ENCODE measurements at regions not wholly inside any gene's neighbourhood (a gene's known extent, or its start where the extent isn't known, plus 50 kb on each side); places are given as distances from the start of the nearest gene placed in this dataset.

DNA sequence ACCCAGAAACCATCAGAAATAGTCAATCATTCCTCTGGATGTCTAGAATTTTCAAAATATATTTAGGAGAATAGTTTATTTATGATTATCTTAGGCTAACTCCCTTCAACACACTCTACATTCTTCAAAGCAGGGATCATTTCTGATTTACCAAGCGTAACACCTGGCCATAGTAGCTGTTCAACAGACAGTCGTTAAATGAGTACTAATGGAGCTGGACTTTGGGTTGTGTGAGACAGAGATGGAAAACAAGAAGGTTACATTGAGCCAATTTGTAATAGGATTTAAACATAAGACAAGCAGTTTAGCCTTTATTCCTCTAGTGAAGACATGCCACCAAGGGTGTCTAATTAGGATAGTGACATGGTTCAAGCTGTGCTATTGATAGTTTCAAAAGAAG, 129.2 kb upstream of the ANO3 start:
- no peak for DNase-seq

- no peak for DNase-seq
Observed at GRCh38 chr11:26204101-26204500, 127.8 kb upstream of the ANO3 start.

DNA sequence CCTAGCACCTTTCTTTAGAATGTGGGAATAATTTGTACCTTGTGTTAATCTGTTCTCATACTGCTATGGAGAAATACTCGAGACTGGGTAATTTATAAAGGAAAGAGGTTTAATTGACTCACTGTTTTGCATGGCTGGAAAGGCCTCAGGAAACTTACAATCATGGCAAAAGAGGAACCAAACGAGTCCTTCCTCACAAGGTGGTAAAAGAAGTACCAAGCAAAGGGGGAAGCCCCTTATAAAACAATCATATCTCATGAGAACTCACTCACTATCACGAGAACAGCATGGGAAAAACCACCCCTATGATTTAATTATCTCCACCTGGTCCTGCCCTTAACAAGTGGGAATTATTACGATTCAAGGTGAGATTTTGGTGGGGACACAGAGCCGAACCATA, 127.1 kb upstream of the ANO3 start:
- no peak for DNase-seq

- DNase-seq = no peak
Observed at GRCh38 chr11:26219183-26220117, 112.5 kb upstream of the ANO3 start.

DNA sequence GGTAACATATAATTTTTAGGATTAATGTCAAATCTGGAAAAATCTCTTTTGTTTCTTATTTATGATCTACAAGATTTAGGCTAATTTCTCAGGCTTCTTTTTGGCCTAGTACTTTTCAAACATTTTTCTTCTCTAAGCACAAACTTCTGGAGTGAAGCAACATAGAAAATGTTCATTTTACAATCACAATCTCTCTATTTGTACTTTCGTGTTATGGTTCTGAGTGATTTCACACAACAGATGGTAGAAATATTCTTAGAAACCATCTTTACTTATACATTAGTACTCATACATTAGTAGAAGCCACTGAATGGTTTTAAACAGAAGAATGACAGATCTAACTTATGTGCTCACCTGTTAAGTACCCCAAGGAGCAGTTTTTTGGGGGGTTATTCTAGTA, 106.3 kb upstream of the ANO3 start:
- no peak for DNase-seq

DNA sequence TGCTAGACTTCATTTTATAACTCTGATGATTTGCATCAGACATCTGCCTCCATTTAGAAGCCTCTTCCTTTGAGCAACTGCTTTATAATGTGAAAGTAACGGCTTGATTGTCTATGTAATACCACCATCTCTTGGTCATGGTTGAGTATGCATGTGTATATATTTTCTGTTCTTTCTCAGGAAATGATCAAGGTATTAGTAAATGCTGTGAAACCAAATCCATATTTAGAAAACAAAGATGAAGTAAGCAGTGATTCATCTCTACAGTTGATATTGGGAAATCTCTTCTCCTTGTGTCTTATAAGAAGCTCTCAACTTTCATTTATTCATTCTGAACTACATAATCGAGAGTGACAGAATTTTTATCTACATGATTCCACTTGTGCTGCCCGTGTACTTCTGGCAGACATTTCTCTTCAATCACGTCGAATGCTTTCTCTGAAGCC, 104.6 kb upstream of the ANO3 start:
- DNase-seq = no peak

- DNase-seq = no peak
Observed at GRCh38 chr11:26227883-26228502, 103.9 kb upstream of the ANO3 start.

DNA sequence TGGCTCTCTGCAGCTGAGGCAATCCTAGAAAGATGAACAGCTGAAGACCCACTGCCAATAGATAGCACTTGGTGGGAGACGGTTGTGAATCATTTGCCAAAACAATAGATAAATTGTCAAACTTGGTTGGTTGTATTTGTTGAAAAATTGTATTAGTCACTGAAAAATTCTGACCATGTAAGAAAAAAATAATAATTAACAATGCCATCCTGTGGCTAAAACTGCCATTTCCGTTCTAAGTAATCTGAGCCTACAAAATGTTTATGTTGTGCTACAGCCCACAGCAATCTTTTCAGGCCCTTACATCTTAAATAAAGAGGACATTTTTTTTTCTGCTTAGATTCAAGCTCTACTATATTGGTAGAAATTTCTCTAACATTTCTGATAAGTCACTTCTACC, 103.2 kb upstream of the ANO3 start:
- no peak for DNase-seq

- DNase-seq = no peak
Observed at GRCh38 chr11:26229257-26229656, 102.7 kb upstream of the ANO3 start.

GRCh38 chr11:26229981-26230380, 101.9 kb upstream of the ANO3 start:
- DNase-seq = no peak

- DNase-seq = no peak
Observed at GRCh38 chr11:26231252-26231661, 100.7 kb upstream of the ANO3 start.

- DNase-seq = no peak
Observed at GRCh38 chr11:26234451-26234850, 97.5 kb upstream of the ANO3 start.

DNA sequence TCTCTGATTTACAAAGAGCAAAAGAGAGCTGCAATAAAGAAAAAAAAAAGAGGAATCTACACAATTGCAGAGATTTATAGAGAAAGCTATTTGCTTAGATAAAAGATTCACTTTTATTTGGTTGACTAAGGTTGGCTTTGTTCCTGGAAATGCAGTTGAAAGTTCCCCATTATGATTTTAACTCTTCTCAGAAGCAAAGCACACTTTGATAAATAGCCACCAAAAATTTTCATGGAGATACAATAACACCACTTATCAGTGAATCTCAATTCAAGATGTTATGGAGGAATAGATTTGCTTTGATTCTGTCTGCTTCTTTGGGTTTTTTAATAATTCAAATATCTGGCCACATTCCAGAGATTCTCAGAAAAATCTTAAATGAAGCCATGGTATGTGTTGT, 88.5 kb upstream of the ANO3 start:
- no peak for DNase-seq

DNA sequence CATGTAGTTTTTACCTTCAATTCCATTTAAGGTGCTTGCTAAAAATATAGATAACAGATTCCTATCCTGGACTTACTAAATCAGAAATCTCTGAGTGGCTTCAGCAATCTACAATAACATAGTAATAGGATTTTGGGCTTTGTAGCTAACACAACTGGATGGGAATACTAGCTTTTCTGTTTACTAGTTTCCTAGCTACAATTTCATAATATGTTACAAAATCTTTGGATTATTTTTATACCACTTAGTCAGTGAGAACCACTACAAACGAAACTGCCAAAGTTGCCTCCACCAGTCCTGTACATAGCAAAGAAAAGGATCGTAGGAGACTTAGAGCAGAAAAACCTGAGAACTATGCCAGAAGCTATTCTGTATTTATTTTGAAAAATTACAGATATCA, 87.7 kb upstream of the ANO3 start:
- no peak for DNase-seq

- DNase-seq = no peak
Observed at GRCh38 chr11:26245046-26245445, 86.9 kb upstream of the ANO3 start.

DNA sequence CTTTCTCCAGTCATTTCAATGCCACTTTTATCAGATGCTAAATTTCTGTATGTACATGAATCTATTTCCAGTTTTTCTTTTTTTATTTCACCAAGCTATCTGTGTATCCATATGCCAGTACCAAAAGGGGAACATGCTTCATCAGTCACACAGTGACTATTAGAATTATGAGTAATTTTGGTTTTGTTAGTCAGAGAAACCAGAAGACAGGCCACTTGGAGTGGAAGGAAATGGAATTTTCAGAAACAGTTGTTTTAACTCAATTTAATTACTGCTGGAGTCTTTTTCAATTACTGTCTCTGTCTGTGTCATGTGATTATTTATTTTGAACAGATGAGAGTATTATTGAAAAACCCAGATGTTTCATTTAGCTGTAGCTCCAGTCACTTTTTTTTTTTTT, 84.6 kb upstream of the ANO3 start:
- DNase-seq = no peak

DNA sequence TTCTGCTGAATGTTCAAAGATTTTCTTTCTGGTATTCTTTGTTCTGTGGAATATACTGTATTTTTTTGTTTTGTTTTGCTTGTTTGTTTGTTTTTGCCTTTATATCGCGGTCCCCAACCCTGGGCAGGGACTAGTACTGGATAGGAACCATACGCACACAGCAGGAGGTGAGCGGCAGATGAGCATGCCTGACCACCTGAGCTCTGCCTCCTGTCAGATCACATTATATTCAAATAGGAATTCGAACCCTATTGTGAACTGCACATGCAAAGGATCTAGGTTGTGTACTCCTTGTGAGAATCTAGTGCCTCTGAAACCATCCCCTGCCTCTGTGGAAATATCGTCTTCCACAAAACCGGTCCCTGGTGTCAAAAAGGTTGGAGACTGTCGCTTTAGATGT, 83.3 kb upstream of the ANO3 start:
- no peak for DNase-seq

DNA sequence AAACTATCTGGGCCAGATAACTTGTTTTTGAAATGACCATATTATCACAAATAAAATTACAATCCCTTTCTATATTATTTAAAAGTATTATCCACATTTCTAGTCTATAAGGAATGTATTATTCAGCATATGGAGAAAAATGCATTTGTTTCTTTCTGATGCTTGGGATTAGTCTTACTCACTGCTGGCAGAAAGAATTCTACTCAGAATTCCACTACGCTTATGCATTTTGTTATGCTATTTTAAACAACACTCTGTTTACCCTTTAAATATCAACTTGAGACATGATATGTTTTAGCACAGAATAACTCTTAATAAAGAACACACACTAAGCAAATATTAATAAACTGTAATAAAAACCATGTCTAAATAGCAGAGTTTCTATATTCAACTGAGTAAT, 77.6 kb upstream of the ANO3 start:
- no peak for DNase-seq

GRCh38 chr11:26263769-26264168, 68.2 kb upstream of the ANO3 start:
- no peak for DNase-seq

GRCh38 chr11:26264266-26264665, 67.7 kb upstream of the ANO3 start:
- no peak for DNase-seq

DNA sequence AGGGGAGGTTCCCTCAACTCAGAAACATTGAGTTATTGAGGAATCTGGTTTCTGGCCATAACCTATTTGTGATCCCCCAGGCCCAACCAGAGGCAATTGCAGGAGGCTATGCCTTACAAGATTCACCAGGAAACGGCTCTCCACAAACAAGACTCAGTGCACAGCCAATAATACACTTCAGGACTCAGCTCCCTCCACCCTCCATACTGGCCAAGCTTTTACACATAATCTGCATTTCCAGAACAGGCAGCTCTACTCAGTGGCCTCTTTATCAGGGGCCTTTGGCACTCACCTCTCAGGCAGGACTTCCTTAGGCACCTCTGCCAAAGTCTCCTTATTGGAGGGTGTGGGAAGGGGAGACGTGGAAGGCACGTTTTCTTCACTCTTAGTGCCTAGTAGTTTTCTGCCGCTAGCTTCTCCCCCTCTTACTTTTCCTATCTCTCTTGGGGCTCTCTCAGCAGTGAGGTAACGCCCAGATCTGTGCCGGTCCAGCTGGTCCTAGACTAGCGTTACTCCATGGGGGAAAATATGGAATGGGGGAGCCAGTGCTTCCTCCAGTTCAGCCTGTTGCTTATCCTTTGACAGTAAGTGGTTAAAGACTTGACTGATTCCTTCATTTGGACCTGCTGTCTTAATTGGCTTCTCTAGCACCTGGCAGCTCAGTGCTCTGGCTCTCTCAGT, 62.8 kb upstream of the ANO3 start:
- DNase-seq = no peak

DNA sequence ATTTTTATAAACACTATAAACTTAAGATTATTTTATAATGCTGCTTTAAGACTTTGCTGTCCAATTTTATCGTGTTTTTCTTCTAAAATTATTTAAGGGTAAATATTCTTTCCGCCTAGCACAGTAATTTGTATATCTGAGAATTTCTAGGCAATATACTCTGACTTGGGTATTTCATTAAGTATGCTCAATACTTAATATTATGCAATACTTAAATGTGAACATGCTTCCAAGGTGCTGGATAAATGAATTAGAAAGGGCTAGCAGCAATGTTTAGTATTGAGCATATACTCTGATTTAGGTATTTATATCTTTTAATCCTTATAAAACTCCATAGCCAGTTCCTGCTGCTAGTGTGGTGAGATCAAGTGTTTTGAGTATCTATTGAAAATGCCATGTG, 60.3 kb upstream of the ANO3 start:
- no peak for DNase-seq

GRCh38 chr11:26276798-26277424, 55.0 kb upstream of the ANO3 start:
- peak; percentile 6 for DNase-seq
